ENCODE measurements at regions not wholly inside any gene's neighbourhood (a gene's known extent, or its start where the extent isn't known, plus 50 kb on each side); places are given as distances from the start of the nearest gene placed in this dataset.

DNA sequence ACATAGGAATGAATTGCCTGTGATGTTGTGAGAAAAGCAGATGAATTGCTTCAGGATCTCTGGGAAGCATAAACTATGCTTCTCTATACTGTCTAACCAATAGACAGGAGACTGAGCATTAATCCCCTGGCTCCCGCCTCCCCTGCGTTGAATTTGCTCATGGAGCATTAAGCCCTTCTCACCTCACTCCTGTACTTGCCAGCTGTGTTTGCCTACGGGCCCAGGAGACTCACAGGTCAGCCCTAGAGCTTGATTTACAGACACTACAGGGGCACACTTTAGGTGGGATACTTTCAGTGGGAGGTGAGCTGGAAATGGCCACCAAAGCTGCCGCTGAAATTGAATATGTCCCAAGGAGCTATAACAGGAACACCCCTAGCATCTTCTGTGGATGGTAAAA, 418.7 kb downstream of the CBLN4 start:
- peaks cover 2% of the 10 kb centered on the region for H3K27me3 Mint-ChIP-seq (ENCODE audit: unreplicated experiment)
- no peak for TF ChIP-seq CTCF (IDR thresholded peaks at IDR 0.05; ENCODE audit: unreplicated experiment)
- no peak overlapping the region for H3K27ac Mint-ChIP-seq (ENCODE audit: unreplicated experiment)
- H3K4me1 Mint-ChIP-seq (ENCODE audit: unreplicated experiment) = no peaks in the 10 kb centered on the region
- H3K36me3 Mint-ChIP-seq (ENCODE audit: low read depth, unreplicated experiment) = peaks cover 8% of the 10 kb centered on the region
- H3K4me3 Mint-ChIP-seq (ENCODE audit: unreplicated experiment) = no peak overlapping the region
- DNase-seq (ENCODE audit: low spot score) = no peak
- peaks cover 18% of the 10 kb centered on the region for H3K9me3 Mint-ChIP-seq (ENCODE audit: unreplicated experiment)

GRCh38 chr20:55584964-55585363, 420.4 kb downstream of the CBLN4 start:
- H3K36me3 Mint-ChIP-seq (ENCODE audit: low read depth, unreplicated experiment) = peaks cover 3% of the 10 kb centered on the region
- no peaks in the 10 kb centered on the region for H3K27me3 Mint-ChIP-seq (ENCODE audit: unreplicated experiment)
- no peak for TF ChIP-seq CTCF (IDR thresholded peaks at IDR 0.05; ENCODE audit: unreplicated experiment)
- no peak for DNase-seq (ENCODE audit: low spot score)
- H3K4me3 Mint-ChIP-seq (ENCODE audit: unreplicated experiment) = no peak overlapping the region
- no peak overlapping the region for H3K27ac Mint-ChIP-seq (ENCODE audit: unreplicated experiment)
- no peaks in the 10 kb centered on the region for H3K4me1 Mint-ChIP-seq (ENCODE audit: unreplicated experiment)
- H3K9me3 Mint-ChIP-seq (ENCODE audit: unreplicated experiment) = peaks cover 10% of the 10 kb centered on the region

GRCh38 chr20:55584307-55584706, 421.0 kb downstream of the CBLN4 start:
- Mint-ChIP-seq H3K4me3 (ENCODE audit: unreplicated experiment) (no peak overlapping the region), H3K4me1 (ENCODE audit: unreplicated experiment) (no peaks in the 10 kb centered on the region), H3K27me3 (ENCODE audit: unreplicated experiment) (no peaks in the 10 kb centered on the region), H3K36me3 (ENCODE audit: low read depth, unreplicated experiment) (peaks cover 3% of the 10 kb centered on the region), H3K9me3 (ENCODE audit: unreplicated experiment) (peaks cover 7% of the 10 kb centered on the region), H3K27ac (ENCODE audit: unreplicated experiment) (no peak overlapping the region)
- TF ChIP-seq CTCF (IDR thresholded peaks at IDR 0.05; ENCODE audit: unreplicated experiment) = no peak
- no peak for DNase-seq (ENCODE audit: low spot score)

DNA sequence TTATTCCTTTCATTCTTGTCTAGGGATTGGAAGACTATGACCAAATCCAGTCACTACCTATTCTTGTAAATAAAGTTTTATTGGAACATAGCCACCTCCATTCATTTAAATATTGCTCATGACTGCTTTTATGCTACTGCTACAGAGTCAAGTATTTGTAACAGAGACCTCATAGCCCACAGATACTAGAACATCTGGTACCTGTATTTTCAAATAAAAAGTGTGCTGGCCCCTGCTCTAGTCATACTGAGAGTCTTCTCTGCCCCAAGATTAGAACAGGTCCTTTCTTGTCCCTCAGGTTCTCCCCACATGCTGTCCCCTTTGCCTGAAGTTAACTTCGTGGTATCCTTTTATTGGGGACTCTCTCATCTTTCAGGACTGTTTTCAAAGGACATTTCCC, 422.3 kb downstream of the CBLN4 start:
- no peak for DNase-seq (ENCODE audit: low spot score)
- Mint-ChIP-seq H3K4me1 (ENCODE audit: unreplicated experiment) (no peaks in the 10 kb centered on the region), H3K27ac (ENCODE audit: unreplicated experiment) (no peak overlapping the region), H3K36me3 (ENCODE audit: low read depth, unreplicated experiment) (peaks cover 3% of the 10 kb centered on the region), H3K9me3 (ENCODE audit: unreplicated experiment) (peaks cover 7% of the 10 kb centered on the region), H3K4me3 (ENCODE audit: unreplicated experiment) (no peak overlapping the region), H3K27me3 (ENCODE audit: unreplicated experiment) (no peaks in the 10 kb centered on the region)
- no peak for TF ChIP-seq CTCF (IDR thresholded peaks at IDR 0.05; ENCODE audit: unreplicated experiment)

GRCh38 chr20:55582498-55582897, 422.8 kb downstream of the CBLN4 start:
- H3K9me3 Mint-ChIP-seq (ENCODE audit: unreplicated experiment) = peaks cover 12% of the 10 kb centered on the region
- H3K27me3 Mint-ChIP-seq (ENCODE audit: unreplicated experiment) = no peaks in the 10 kb centered on the region
- no peak overlapping the region for H3K27ac Mint-ChIP-seq (ENCODE audit: unreplicated experiment)
- H3K36me3 Mint-ChIP-seq (ENCODE audit: low read depth, unreplicated experiment) = peaks cover 3% of the 10 kb centered on the region
- H3K4me1 Mint-ChIP-seq (ENCODE audit: unreplicated experiment) = no peaks in the 10 kb centered on the region
- no peak overlapping the region for H3K4me3 Mint-ChIP-seq (ENCODE audit: unreplicated experiment)
- DNase-seq (ENCODE audit: low spot score) = no peak
- no peak for TF ChIP-seq CTCF (IDR thresholded peaks at IDR 0.05; ENCODE audit: unreplicated experiment)

Measured in endothelial cell (in vitro differentiated cells).